ENCODE measurements at regions not wholly inside any gene's neighbourhood (a gene's known extent, or its start where the extent isn't known, plus 50 kb on each side); places are given as distances from the start of the nearest gene placed in this dataset.

DNA sequence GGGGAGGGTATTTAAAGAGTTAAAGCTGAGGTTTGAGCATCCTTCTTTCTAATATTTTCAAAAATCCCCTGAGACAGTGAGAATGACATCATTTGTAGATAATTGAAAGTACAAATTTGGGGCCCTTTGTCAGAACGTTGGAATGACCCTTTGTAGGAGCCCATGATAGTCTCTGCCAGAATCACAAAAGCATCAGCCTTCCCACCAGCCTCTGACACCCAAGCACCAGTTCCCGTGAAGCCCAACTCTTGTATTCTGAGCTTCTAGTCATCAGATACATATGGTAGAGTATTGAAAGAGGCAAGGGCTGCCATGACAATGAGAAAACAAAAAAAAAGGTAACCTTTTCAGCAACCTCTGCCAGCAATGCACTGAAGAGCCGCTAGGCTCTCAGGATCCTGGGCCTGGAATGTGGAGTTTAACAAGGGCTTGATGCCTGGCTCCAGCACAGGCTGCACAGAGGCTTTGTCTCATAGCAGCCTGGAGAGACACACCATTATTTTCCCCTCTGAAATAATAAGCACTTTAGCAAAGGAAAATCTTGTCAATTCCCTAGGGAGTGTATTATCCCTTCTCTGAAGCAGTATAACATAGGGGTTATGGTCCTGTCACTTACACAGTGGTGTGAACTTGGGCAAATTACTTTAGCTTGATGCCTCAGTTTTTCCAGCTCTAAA is 114.4 kb downstream of the ZNF608 start (continued):
- TF ChIP-seq, protein P1, sequence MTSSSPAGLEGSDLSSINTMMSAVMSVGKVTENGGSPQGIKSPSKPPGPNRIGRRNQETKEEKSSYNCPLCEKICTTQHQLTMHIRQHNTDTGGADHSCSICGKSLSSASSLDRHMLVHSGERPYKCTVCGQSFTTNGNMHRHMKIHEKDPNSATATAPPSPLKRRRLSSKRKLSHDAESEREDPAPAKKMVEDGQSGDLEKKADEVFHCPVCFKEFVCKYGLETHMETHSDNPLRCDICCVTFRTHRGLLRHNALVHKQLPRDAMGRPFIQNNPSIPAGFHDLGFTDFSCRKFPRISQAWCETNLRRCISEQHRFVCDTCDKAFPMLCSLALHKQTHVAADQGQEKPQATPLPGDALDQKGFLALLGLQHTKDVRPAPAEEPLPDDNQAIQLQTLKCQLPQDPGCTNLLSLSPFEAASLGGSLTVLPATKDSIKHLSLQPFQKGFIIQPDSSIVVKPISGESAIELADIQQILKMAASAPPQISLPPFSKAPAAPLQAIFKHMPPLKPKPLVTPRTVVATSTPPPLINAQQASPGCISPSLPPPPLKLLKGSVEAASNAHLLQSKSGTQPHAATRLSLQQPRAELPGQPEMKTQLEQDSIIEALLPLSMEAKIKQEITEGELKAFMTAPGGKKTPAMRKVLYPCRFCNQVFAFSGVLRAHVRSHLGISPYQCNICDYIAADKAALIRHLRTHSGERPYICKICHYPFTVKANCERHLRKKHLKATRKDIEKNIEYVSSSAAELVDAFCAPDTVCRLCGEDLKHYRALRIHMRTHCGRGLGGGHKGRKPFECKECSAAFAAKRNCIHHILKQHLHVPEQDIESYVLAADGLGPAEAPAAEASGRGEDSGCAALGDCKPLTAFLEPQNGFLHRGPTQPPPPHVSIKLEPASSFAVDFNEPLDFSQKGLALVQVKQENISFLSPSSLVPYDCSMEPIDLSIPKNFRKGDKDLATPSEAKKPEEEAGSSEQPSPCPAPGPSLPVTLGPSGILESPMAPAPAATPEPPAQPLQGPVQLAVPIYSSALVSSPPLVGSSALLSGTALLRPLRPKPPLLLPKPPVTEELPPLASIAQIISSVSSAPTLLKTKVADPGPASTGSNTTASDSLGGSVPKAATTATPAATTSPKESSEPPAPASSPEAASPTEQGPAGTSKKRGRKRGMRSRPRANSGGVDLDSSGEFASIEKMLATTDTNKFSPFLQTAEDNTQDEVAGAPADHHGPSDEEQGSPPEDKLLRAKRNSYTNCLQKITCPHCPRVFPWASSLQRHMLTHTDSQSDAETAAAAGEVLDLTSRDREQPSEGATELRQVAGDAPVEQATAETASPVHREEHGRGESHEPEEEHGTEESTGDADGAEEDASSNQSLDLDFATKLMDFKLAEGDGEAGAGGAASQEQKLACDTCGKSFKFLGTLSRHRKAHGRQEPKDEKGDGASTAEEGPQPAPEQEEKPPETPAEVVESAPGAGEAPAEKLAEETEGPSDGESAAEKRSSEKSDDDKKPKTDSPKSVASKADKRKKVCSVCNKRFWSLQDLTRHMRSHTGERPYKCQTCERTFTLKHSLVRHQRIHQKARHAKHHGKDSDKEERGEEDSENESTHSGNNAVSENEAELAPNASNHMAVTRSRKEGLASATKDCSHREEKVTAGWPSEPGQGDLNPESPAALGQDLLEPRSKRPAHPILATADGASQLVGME (CRISPR knock-in tag; IDR thresholded peaks at IDR 0.05), result no peak
- TF ChIP-seq, protein P2, sequence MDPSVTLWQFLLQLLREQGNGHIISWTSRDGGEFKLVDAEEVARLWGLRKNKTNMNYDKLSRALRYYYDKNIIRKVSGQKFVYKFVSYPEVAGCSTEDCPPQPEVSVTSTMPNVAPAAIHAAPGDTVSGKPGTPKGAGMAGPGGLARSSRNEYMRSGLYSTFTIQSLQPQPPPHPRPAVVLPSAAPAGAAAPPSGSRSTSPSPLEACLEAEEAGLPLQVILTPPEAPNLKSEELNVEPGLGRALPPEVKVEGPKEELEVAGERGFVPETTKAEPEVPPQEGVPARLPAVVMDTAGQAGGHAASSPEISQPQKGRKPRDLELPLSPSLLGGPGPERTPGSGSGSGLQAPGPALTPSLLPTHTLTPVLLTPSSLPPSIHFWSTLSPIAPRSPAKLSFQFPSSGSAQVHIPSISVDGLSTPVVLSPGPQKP (CRISPR knock-in tag; IDR thresholded peaks at IDR 0.05), result no peak
- no peak for TF ChIP-seq ZFP36 (IDR thresholded peaks at IDR 0.05; ENCODE audit: low read depth, low read length, partially characterized antibody)
- TF ChIP-seq, protein P3, sequence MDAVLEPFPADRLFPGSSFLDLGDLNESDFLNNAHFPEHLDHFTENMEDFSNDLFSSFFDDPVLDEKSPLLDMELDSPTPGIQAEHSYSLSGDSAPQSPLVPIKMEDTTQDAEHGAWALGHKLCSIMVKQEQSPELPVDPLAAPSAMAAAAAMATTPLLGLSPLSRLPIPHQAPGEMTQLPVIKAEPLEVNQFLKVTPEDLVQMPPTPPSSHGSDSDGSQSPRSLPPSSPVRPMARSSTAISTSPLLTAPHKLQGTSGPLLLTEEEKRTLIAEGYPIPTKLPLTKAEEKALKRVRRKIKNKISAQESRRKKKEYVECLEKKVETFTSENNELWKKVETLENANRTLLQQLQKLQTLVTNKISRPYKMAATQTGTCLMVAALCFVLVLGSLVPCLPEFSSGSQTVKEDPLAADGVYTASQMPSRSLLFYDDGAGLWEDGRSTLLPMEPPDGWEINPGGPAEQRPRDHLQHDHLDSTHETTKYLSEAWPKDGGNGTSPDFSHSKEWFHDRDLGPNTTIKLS (IDR thresholded peaks at IDR 0.05; ENCODE audit: borderline replicate concordance, low read depth), result no peak

All from K562 (cell line).